OCI-LY3 (cell line): ENCODE measurements at regions not wholly inside any gene's neighbourhood (a gene's known extent, or its start where the extent isn't known, plus 50 kb on each side); places are given as distances from the start of the nearest gene placed in this dataset.

ENCODE experiments used
- H2AFZ ChIP-seq: fragments of 200-600, 300-600 bp; shearing (Covaris generic); 2 replicates; pipeline ENCODE4 v1.6.0; 2014; ENCODE audit warnings: antibody characterized with exemption, low read depth, low read length
- H3K27ac ChIP-seq: fragments of 200-600, 300-600 bp; sonication (generic); 2 replicates; pipeline ENCODE4 v1.5.1; 2014; ENCODE audit warnings: mild to moderate bottlenecking, low read length, moderate library complexity, mixed read lengths
- H3K27me3 ChIP-seq: fragments of 200-600, 300-600 bp; sonication (generic); 2 replicates; pipeline ENCODE4 v1.6.1; 2014; ENCODE audit warnings: low read depth, low read length, mixed read lengths
- H3K36me3 ChIP-seq: fragments of 200-600, 300-600 bp; sonication (generic); replicated peaks from 2 replicates; pipeline ENCODE3; 2014; ENCODE audit warnings: low read depth, low read length, mixed read lengths
- H3K4me1 ChIP-seq: fragments of 300-600, 200-600 bp; sonication (generic); 2 replicates; pipeline ENCODE4 v1.6.1; 2014; ENCODE audit warnings: low read length, mixed read lengths
- H3K4me2 ChIP-seq: fragments of 200-600, 300-600 bp; sonication (generic); 2 replicates; pipeline ENCODE4 v1.6.1; 2014; ENCODE audit warnings: low read length, mixed read lengths
- H3K4me3 ChIP-seq: fragments of 300-600, 200-600 bp; sonication (generic); 2 replicates; pipeline ENCODE4 v1.5.1; 2014; ENCODE audit warnings: antibody characterized with exemption, mild to moderate bottlenecking, low read length, moderate library complexity
- H3K79me2 ChIP-seq: fragments of 300-600, 200-600 bp; shearing (Covaris generic); 2 replicates; pipeline ENCODE4 v1.6.1; 2014; ENCODE audit warnings: mild to moderate bottlenecking, low read length, mixed read lengths
- H3K9ac ChIP-seq: fragments of 300-600, 200-600 bp; shearing (Covaris generic); 2 replicates; pipeline ENCODE4 v1.6.0; 2014; ENCODE audit warnings: mild to moderate bottlenecking, low read length, moderate library complexity
- H3K9me3 ChIP-seq: fragments of 200-600, 300-600 bp; shearing (Covaris generic); 2 replicates; pipeline ENCODE4 v1.6.1; 2014; ENCODE audit warnings: low read length, mixed read lengths; ENCODE audit not compliant: insufficient read depth
- H4K20me1 ChIP-seq: fragments of 200-600, 300-600 bp; sonication (generic); 2 replicates; pipeline ENCODE4 v1.6.1; 2016; ENCODE audit warnings: low read length, mixed read lengths; ENCODE audit not compliant: insufficient read depth
- EZH2phosphoT487 ChIP-seq: fragments of 200-600 bp; shearing (Covaris generic); IDR thresholded peaks from 2 replicates; pipeline ENCODE4 v1.6.1; 2018; ENCODE audit warnings: antibody characterized with exemption, mixed run types, low read depth
- TF ChIP-seq, protein P1 (sequence below): fragments of 200-600, 300-600 bp; sonication (generic); IDR thresholded peaks from 2 replicates; pipeline ENCODE4 v1.5.1; 2014; ENCODE audit warnings: antibody characterized with exemption, low read length, low read depth

DNA sequence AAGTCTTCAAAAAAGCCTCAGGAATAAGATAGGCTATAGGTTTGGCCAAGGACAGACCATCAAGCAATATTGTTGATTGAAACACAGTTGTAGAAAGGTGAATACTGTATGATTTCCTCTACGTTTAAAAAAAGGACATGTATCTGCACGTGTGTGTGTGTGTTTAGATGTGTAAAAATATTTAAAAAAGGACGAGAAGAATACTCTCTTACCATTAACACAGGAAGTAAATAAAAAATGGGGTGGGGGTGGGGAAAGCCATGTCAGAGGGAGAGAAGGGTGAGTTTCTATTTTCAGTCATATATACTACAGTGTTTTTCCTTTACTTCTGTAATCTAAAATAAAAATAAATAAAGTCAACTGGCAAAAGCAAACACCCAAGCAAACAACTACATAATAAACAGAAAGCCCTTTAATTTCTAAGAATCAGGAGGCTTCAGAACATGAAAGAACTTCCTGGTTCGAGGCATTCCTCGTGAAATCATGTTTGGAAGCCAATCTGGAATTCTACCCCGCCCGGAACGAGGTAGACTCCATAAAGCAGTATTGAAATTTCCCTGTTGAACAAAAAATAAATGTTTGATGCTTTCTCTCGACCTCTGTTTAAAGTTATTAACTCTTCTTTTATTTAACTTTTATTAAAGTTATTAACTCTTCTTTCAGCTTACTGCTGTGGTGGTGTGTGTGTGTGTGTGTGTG lies 158.1 kb upstream of the ZNF217 start:
- Histone ChIP-seq H3K4me2 (peak overlapping the region; percentile 54), H3K27ac (peak overlapping the region; percentile 57), H3K4me3 (peak overlapping the region; percentile 7), H2AFZ (peak overlapping the region; percentile 81), H3K9me3 (no peaks in the 10 kb centered on the region), H3K9ac (peak overlapping the region; percentile 32), H3K79me2 (no peaks in the 10 kb centered on the region), H3K36me3 (no peaks in the 10 kb centered on the region), H3K4me1 (peaks cover 25% of the 10 kb centered on the region), H3K27me3 (no peaks in the 10 kb centered on the region), H4K20me1 (no peaks in the 10 kb centered on the region)
- TF ChIP-seq EZH2phosphoT487: no peak
- TF ChIP-seq, protein P1, sequence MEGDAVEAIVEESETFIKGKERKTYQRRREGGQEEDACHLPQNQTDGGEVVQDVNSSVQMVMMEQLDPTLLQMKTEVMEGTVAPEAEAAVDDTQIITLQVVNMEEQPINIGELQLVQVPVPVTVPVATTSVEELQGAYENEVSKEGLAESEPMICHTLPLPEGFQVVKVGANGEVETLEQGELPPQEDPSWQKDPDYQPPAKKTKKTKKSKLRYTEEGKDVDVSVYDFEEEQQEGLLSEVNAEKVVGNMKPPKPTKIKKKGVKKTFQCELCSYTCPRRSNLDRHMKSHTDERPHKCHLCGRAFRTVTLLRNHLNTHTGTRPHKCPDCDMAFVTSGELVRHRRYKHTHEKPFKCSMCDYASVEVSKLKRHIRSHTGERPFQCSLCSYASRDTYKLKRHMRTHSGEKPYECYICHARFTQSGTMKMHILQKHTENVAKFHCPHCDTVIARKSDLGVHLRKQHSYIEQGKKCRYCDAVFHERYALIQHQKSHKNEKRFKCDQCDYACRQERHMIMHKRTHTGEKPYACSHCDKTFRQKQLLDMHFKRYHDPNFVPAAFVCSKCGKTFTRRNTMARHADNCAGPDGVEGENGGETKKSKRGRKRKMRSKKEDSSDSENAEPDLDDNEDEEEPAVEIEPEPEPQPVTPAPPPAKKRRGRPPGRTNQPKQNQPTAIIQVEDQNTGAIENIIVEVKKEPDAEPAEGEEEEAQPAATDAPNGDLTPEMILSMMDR: no peak

GRCh38 chr20:53750827-53751619 lies 157.4 kb upstream of the ZNF217 start:
- Histone ChIP-seq H3K36me3 (no peaks in the 10 kb centered on the region), H3K27ac (peak overlapping the region; percentile 57)
- TF ChIP-seq, protein P1: 0 out of 2 replicates have a peak, but pooled peaks have one; percentile 15
- TF ChIP-seq EZH2phosphoT487: no peak

GRCh38 chr20:53749499-53749898 lies 155.9 kb upstream of the ZNF217 start:
- H3K36me3 ChIP-seq: no peaks in the 10 kb centered on the region
- H2AFZ ChIP-seq: no peak overlapping the region
- H3K4me1 ChIP-seq: peaks cover 23% of the 10 kb centered on the region
- TF ChIP-seq, protein P1: peak; percentile 20; the same call in 1 of the 2 replicates
- TF ChIP-seq EZH2phosphoT487: no peak
- H3K79me2 ChIP-seq: no peaks in the 10 kb centered on the region
- no peaks in the 10 kb centered on the region for H3K9me3 ChIP-seq
- no peak overlapping the region for H3K4me3 ChIP-seq
- no peaks in the 10 kb centered on the region for H3K27me3 ChIP-seq
- no peaks in the 10 kb centered on the region for H4K20me1 ChIP-seq
- no peak overlapping the region for H3K27ac ChIP-seq
- no peak overlapping the region for H3K4me2 ChIP-seq
- no peak overlapping the region for H3K9ac ChIP-seq

More at GRCh38 chr20:53750827-53751619, 157.4 kb upstream of the ZNF217 start:
- Histone ChIP-seq H3K27me3 (no peaks in the 10 kb centered on the region), H3K79me2 (no peaks in the 10 kb centered on the region), H3K9me3 (no peaks in the 10 kb centered on the region), H3K4me1 (peaks cover 25% of the 10 kb centered on the region), H2AFZ (peak overlapping the region; percentile 81), H3K4me2 (peak overlapping the region; percentile 54), H3K9ac (peak overlapping the region; percentile 32), H4K20me1 (no peaks in the 10 kb centered on the region), H3K4me3 (peak overlapping the region; percentile 7)

DNA sequence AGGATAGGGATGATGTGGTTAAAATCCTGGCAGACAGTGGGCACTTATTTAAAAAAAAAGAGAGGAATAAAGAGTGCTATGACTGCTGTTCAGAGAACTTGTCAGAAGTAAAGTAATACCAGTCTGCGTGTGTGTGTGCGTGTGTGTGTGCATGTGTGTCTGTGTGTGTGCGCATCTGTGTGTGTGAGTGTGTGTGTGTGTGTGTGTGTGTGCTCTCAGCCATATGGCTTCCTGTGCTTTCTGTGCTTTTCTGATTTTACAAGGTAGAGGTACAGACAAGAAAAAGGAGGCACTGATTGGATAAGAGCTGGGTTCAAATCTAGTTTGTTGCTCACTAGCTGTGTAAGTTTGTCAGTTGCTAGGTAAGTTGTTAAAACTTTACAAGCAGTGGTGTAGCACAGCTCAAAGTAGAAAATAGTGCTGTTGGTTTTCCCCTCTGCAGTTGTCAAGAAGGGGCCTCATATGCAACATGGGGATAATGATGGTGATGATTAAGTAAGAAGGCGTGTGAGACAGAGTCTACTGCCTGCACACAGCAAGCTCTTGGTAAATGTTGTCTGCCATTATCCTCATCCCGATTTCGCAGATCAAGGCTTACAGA lies 155.3 kb upstream of the ZNF217 start:
- Histone ChIP-seq H3K36me3 (no peaks in the 10 kb centered on the region), H3K4me3 (no peak overlapping the region), H4K20me1 (no peaks in the 10 kb centered on the region), H3K4me1 (peaks cover 20% of the 10 kb centered on the region), H3K9me3 (no peaks in the 10 kb centered on the region), H3K79me2 (no peaks in the 10 kb centered on the region), H3K27ac (no peak overlapping the region), H2AFZ (no peak overlapping the region), H3K27me3 (no peaks in the 10 kb centered on the region), H3K9ac (no peak overlapping the region), H3K4me2 (no peak overlapping the region)
- TF ChIP-seq, protein P1: no peak
- no peak for TF ChIP-seq EZH2phosphoT487
